ENCODE measurements at regions not wholly inside any gene's neighbourhood (a gene's known extent, or its start where the extent isn't known, plus 50 kb on each side); places are given as distances from the start of the nearest gene placed in this dataset.

GRCh38 chr4:24234288-24234848, 344.5 kb upstream of the PPARGC1A start:
- Histone ChIP-seq H3K9me3 (replicated peaks in 1 of 2; ENCODE audit: control insufficient read depth in 1 of 2, insufficient read depth in 1 of 2, low read length in 2 of 2) (no peaks in the 10 kb centered on the region), H4K20me1 (ENCODE audit: insufficient read depth, low read length) (no peaks in the 10 kb centered on the region), H3K4me3 (replicated peaks in 1 of 3; ENCODE audit: low read depth in 2 of 3, low read length in 3 of 3) (no peak overlapping the region), H3K36me3 (replicated peaks in 1 of 2; ENCODE audit: control insufficient read depth in 1 of 2, insufficient read depth in 2 of 2, low read length in 2 of 2) (no peaks in the 10 kb centered on the region), H3K27ac (ENCODE audit: low read depth in 1 of 2, low read length in 2 of 2) (no peak overlapping the region), H3K4me1 (ENCODE audit: control insufficient read depth in 1 of 2, insufficient read depth in 2 of 2, low read length in 2 of 2) (no peaks in the 10 kb centered on the region), H3K27me3 (ENCODE audit: control insufficient read depth in 2 of 2, insufficient read depth in 2 of 2, low read length in 2 of 2) (no peaks in the 10 kb centered on the region), H3K9ac (ENCODE audit: insufficient read depth, low read length, poor library complexity, severe bottlenecking) (no peak overlapping the region), H2AFZ (ENCODE audit: insufficient read depth, low read depth, low read length, poor library complexity, severe bottlenecking) (no peak overlapping the region), H3K79me2 (ENCODE audit: insufficient read depth, low read length) (no peaks in the 10 kb centered on the region), H3K4me2 (replicated peaks; ENCODE audit: extremely low read depth, low read length, poor library complexity, severe bottlenecking) (no peak overlapping the region)
- TF ChIP-seq CTCF (IDR thresholded peaks at IDR 0.05): no peak
- peaks cover 0 to 1% (median 0%) of the 10 kb centered on the region in 3 donors for H3K27me3 Mint-ChIP-seq (ENCODE audit: low read depth in 3 of 3)
- intact Hi-C loops (cut with micrococcal nuclease): no loop called here
- H3K4me1 Mint-ChIP-seq: no peaks in the 10 kb centered on the region
- no peak overlapping the region for H3K4me3 Mint-ChIP-seq
- H3K9me3 Mint-ChIP-seq: peaks cover 0 to 8% (median 2%) of the 10 kb centered on the region in 7 donors
- H3K27ac Mint-ChIP-seq: no peak overlapping the region
- WGBS (ENCODE audit: insufficient coverage): no CpG with 5 or more reads among the region's 3 CpGs
- no peaks in the 10 kb centered on the region for H3K36me3 Mint-ChIP-seq
- DNase-seq: no peak

GRCh38 chr4:24230955-24231354, 341.1 kb upstream of the PPARGC1A start:
- no peak overlapping the region for H3K4me3 Mint-ChIP-seq
- no peak overlapping the region for H3K9ac ChIP-seq (ENCODE audit: insufficient read depth, low read length, poor library complexity, severe bottlenecking)
- H3K9me3 Mint-ChIP-seq: peaks cover 0 to 11% (median 2%) of the 10 kb centered on the region in 7 donors
- H3K4me2 ChIP-seq (replicated peaks; ENCODE audit: extremely low read depth, low read length, poor library complexity, severe bottlenecking): no peak overlapping the region
- no peak overlapping the region for H3K27ac Mint-ChIP-seq
- no peak overlapping the region for H2AFZ ChIP-seq (ENCODE audit: insufficient read depth, low read depth, low read length, poor library complexity, severe bottlenecking)
- H3K36me3 ChIP-seq (replicated peaks in 1 of 2; ENCODE audit: control insufficient read depth in 1 of 2, insufficient read depth in 2 of 2, low read length in 2 of 2): no peaks in the 10 kb centered on the region
- H3K4me1 Mint-ChIP-seq: no peaks in the 10 kb centered on the region
- peaks cover 0 to 3% (median 1%) of the 10 kb centered on the region in 3 donors for H3K27me3 Mint-ChIP-seq (ENCODE audit: low read depth in 3 of 3)
- no peaks in the 10 kb centered on the region for H3K9me3 ChIP-seq (replicated peaks in 1 of 2; ENCODE audit: control insufficient read depth in 1 of 2, insufficient read depth in 1 of 2, low read length in 2 of 2)
- H3K79me2 ChIP-seq (ENCODE audit: insufficient read depth, low read length): no peaks in the 10 kb centered on the region
- WGBS (ENCODE audit: insufficient coverage): 85% methylated on average over 4 of the region's 6 CpGs
- no peak for TF ChIP-seq CTCF (IDR thresholded peaks at IDR 0.05)
- H3K27me3 ChIP-seq (ENCODE audit: control insufficient read depth in 2 of 2, insufficient read depth in 2 of 2, low read length in 2 of 2): no peaks in the 10 kb centered on the region
- H4K20me1 ChIP-seq (ENCODE audit: insufficient read depth, low read length): no peaks in the 10 kb centered on the region
- no peak overlapping the region for H3K27ac ChIP-seq (ENCODE audit: low read depth in 1 of 2, low read length in 2 of 2)
- no peaks in the 10 kb centered on the region for H3K4me1 ChIP-seq (ENCODE audit: control insufficient read depth in 1 of 2, insufficient read depth in 2 of 2, low read length in 2 of 2)
- no peak overlapping the region for H3K4me3 ChIP-seq (replicated peaks in 1 of 3; ENCODE audit: low read depth in 2 of 3, low read length in 3 of 3)
- no peak for DNase-seq
- intact Hi-C loops (cut with micrococcal nuclease): no loop called here
- no peaks in the 10 kb centered on the region for H3K36me3 Mint-ChIP-seq

Measured in CD14-positive monocyte (primary cell).